ENCODE measurements at regions not wholly inside any gene's neighbourhood (a gene's known extent, or its start where the extent isn't known, plus 50 kb on each side); places are given as distances from the start of the nearest gene placed in this dataset.

- Histone ChIP-seq H3K4me3 (replicated peaks in 1 of 3; ENCODE audit: insufficient read depth in 1 of 3, low read depth in 2 of 3, low read length in 3 of 3) (no peak overlapping the region), H3K36me3 (replicated peaks in 1 of 2; ENCODE audit: control insufficient read depth in 1 of 2, insufficient read depth in 2 of 2, low read length in 2 of 2) (no peaks in the 10 kb centered on the region), H4K20me1 (ENCODE audit: insufficient read depth, low read length) (no peaks in the 10 kb centered on the region), H3K27me3 (ENCODE audit: control insufficient read depth in 1 of 2, insufficient read depth in 2 of 2, low read length in 2 of 2) (no peaks in the 10 kb centered on the region), H3K4me1 (ENCODE audit: insufficient read depth, low read length) (no peaks in the 10 kb centered on the region), H3K9ac (ENCODE audit: insufficient read depth, low read depth, low read length) (no peak overlapping the region), H3K9me3 (ENCODE audit: low read length) (no peaks in the 10 kb centered on the region), H3K79me2 (ENCODE audit: insufficient read depth, low read length) (no peaks in the 10 kb centered on the region), H3K27ac (ENCODE audit: extremely low read length, insufficient read depth, low read length) (no peak overlapping the region), H2AFZ (ENCODE audit: low read length) (no peak overlapping the region), H3K4me2 (ENCODE audit: low read depth, low read length) (no peak overlapping the region)
- POLR2A ChIA-PET: no interaction called here
- BruUV-seq (replicated peaks): no TSS peak
- DNase-seq (ENCODE audit: low spot score) (no peak), FAIRE-seq (no peak), ATAC-seq (no peak)
- in situ Hi-C loops (cut with HindIII; ENCODE audit: extremely low pct_ligation_motif_present, low pct_unique_long_range_greater_than_20kb): no loop called here
- CTCF ChIA-PET (ENCODE audit: low intra/inter-chr PET ratio, low total read pairs): no interaction called here
- WGBS (ENCODE audit: low lambda C conversion rate): 9% methylated on average over 2 of the region's 2 CpGs
- intact Hi-C loops (cut with micrococcal nuclease; ENCODE audit: unreplicated experiment): no loop called here
- TF ChIP-seq ZNF510 (CRISPR knock-in tag; IDR thresholded peaks at IDR 0.05; ENCODE audit: low read depth) (no peak), RARA (CRISPR knock-in tag; IDR thresholded peaks at IDR 0.05) (no peak), ZNF329 (CRISPR knock-in tag; IDR thresholded peaks at IDR 0.05; ENCODE audit: low read depth) (no peak), ZBTB1 (CRISPR knock-in tag; IDR thresholded peaks at IDR 0.05; ENCODE audit: borderline replicate concordance) (no peak), ZBTB42 (CRISPR knock-in tag; IDR thresholded peaks at IDR 0.05) (no peak), ZHX1 (CRISPR knock-in tag; IDR thresholded peaks at IDR 0.05; ENCODE audit: low read depth) (no peak), FUBP1 (CRISPR knock-in tag; IDR thresholded peaks at IDR 0.05; ENCODE audit: borderline replicate concordance) (no peak), ZUFSP (CRISPR knock-in tag; IDR thresholded peaks at IDR 0.05; ENCODE audit: borderline replicate concordance) (no peak), ZMYM2 (CRISPR knock-in tag; IDR thresholded peaks at IDR 0.05) (no peak), YEATS4 (CRISPR knock-in tag; IDR thresholded peaks at IDR 0.05; ENCODE audit: borderline replicate concordance) (no peak), ZNF552 (CRISPR knock-in tag; IDR thresholded peaks at IDR 0.05; ENCODE audit: borderline replicate concordance) (no peak), CREB1 (IDR thresholded peaks at IDR 0.05) (no peak), CREB1 (CRISPR knock-in tag; IDR thresholded peaks at IDR 0.05) (no peak), CSRNP1 (CRISPR knock-in tag; IDR thresholded peaks at IDR 0.05) (no peak), ZNF564 (CRISPR knock-in tag; IDR thresholded peaks at IDR 0.05) (no peak), IRF1 (CRISPR knock-in tag; IDR thresholded peaks at IDR 0.05; ENCODE audit: low read depth) (no peak)
Measured at GRCh38 chr3:161682715-161683114, 186.1 kb downstream of the OTOL1 start.

Measured in HepG2 (cell line).